ENCODE measurements at regions not wholly inside any gene's neighbourhood (a gene's known extent, or its start where the extent isn't known, plus 50 kb on each side); places are given as distances from the start of the nearest gene placed in this dataset.

- H4K8ac ChIP-seq (ENCODE audit: low read depth in 2 of 2, low read length in 2 of 2) = no peak overlapping the region
- ATAC-seq (ENCODE audit: low read depth) = no peak
- H2AK9ac ChIP-seq (replicated peaks; ENCODE audit: low read depth, low read length, poor library complexity) = no peak overlapping the region
- no peaks in the 10 kb centered on the region for H3K9me3 ChIP-seq (ENCODE audit: control insufficient read depth, insufficient read depth, low read length)
- H3K18ac ChIP-seq (ENCODE audit: low read depth, low read length) = no peak overlapping the region
- H3K27ac ChIP-seq (ENCODE audit: insufficient read depth, low read length) = no peak overlapping the region
- no peak overlapping the region for H2BK5ac ChIP-seq (ENCODE audit: low read depth, low read length, poor library complexity, severe bottlenecking)
- H3K56ac ChIP-seq (ENCODE audit: extremely low read depth, insufficient read depth, low read length) = no peak overlapping the region
- DNase-seq = no peak
- no peak overlapping the region for H3K9ac ChIP-seq (ENCODE audit: low read depth, low read length)
- H3K36me3 ChIP-seq (ENCODE audit: control insufficient read depth, insufficient read depth, low read length) = no peaks in the 10 kb centered on the region
- H3K79me1 ChIP-seq (ENCODE audit: low read depth in 1 of 2, low read length in 2 of 2) = no peaks in the 10 kb centered on the region
- no peak overlapping the region for H3K4me2 ChIP-seq (ENCODE audit: low read depth, low read length)
- H3K23ac ChIP-seq (ENCODE audit: low read depth, low read length) = no peak overlapping the region
- H2AFZ ChIP-seq (replicated peaks; ENCODE audit: low read length, poor library complexity) = no peak overlapping the region
- peaks cover 4% of the 10 kb centered on the region; the same call in 1 of the 2 replicates for H3K9me1 ChIP-seq (ENCODE audit: insufficient read depth, low read length)
- H4K91ac ChIP-seq (ENCODE audit: insufficient read depth, low read depth, low read length) = no peak overlapping the region
- POLR2A ChIA-PET (ENCODE audit: unreplicated experiment) = no interaction called here
- H3K27me3 ChIP-seq (ENCODE audit: control insufficient read depth, insufficient read depth, low read length) = no peaks in the 10 kb centered on the region
- WGBS, 2 experiments (ENCODE audit: extremely low coverage in 2 of 2, insufficient read length in 1 of 2) = no CpG with 5 or more reads among the region's 4 CpGs
- peaks cover 5% of the 10 kb centered on the region for H3K4me1 ChIP-seq (ENCODE audit: control insufficient read depth, insufficient read depth, low read length)
- no peak overlapping the region for H4K5ac ChIP-seq (ENCODE audit: low read depth, low read length)
- BruUV-seq (replicated peaks) = no TSS peak
- dilution Hi-C loops (cut with HindIII; ENCODE audit: low sequenced_read_pairs, unreplicated experiment) = no loop called here
- no peak overlapping the region for H2BK120ac ChIP-seq (ENCODE audit: low read depth, low read length)
- no peak overlapping the region for H3K14ac ChIP-seq (replicated peaks; ENCODE audit: low read depth, low read length)
- no peak overlapping the region for H2AK5ac ChIP-seq (ENCODE audit: low read depth, low read length)
- in situ Hi-C loops (cut with MboI; ENCODE audit: low sequenced_read_pairs) = no loop called here
- no peaks in the 10 kb centered on the region for H4K20me1 ChIP-seq (ENCODE audit: insufficient read depth, low read length)
- CTCF ChIA-PET = no interaction called here
- TF ChIP-seq POLR2A (IDR thresholded peaks at IDR 0.05; ENCODE audit: low read depth, low read length) (no peak), FOS (IDR thresholded peaks at IDR 0.05; ENCODE audit: low read depth, low read length) (no peak), MAFK (IDR thresholded peaks at IDR 0.05; ENCODE audit: low read depth, low read length) (peak; percentile 31; the same call in 1 of the 2 replicates)
- intact Hi-C loops (cut with micrococcal nuclease) = no loop called here
- no peak overlapping the region for H3K4me3 ChIP-seq (ENCODE audit: insufficient read depth, low read depth, low read length)
- H3K4ac ChIP-seq (ENCODE audit: low read depth, low read length) = no peak overlapping the region
- no peak overlapping the region for H2BK15ac ChIP-seq (ENCODE audit: low read depth, low read length)
- peak overlapping the region; percentile 16; the same call in 1 of the 2 replicates for H2BK20ac ChIP-seq (ENCODE audit: low read depth, low read length)
These were observed 156.4 kb downstream of the OSR1 start for GRCh38 chr2:19201911-19202462.

All from IMR-90 (cell line).